Upper lobe of right lung (tissue), 1 donor: ENCODE measurements at regions not wholly inside any gene's neighbourhood (a gene's known extent, or its start where the extent isn't known, plus 50 kb on each side); places are given as distances from the start of the nearest gene placed in this dataset.

ENCODE experiments used
- ATAC-seq: fragments of 200-7000 bp; cut with Tn5 transposase; one replicate; pipeline ENCODE4 v1.9.1; 2020; ENCODE audit warnings: mild to moderate bottlenecking, moderate library complexity
- DNase-seq: peaks from one replicate; pipeline ENCODE4 v3.0.0-alpha.2; 2020
- H3K27ac ChIP-seq: fragments of 200-600 bp; one replicate; pipeline ENCODE4 v1.8.0; 2022
- H3K27me3 ChIP-seq: fragments of 200-600 bp; one replicate; pipeline ENCODE4 v1.8.0; 2022; ENCODE audit warnings: mild to moderate bottlenecking
- H3K36me3 ChIP-seq: fragments of 200-600 bp; one replicate; pipeline ENCODE4 v1.8.0; 2022
- H3K4me1 ChIP-seq: fragments of 200-600 bp; one replicate; pipeline ENCODE4 v1.8.0; 2022
- H3K4me3 ChIP-seq: fragments of 200-600 bp; one replicate; pipeline ENCODE4 v1.8.0; 2022; ENCODE audit warnings: mild to moderate bottlenecking
- H3K9me3 ChIP-seq: fragments of 200-600 bp; one replicate; pipeline ENCODE4 v1.8.0; 2022
- CTCF ChIP-seq: fragments of 200-600 bp; IDR thresholded peaks from one replicate; pipeline ENCODE4 v1.8.0; 2022; ENCODE audit warnings: antibody characterized with exemption
- intact Hi-C: fragments of 100-400 bp; cut with DNase I; formaldehyde crosslinking; loops from one replicate; pipeline ENCODE4 v1.11.0; 2022
- donor health status: DM: no; HTN: yes; CAD: no; lungs with severe emphysema.

GRCh38 chr20:62564456-62565245 lies 77.7 kb upstream of the SLCO4A1 start:
- Histone ChIP-seq H3K36me3 (no peaks in the 10 kb centered on the region), H3K27me3 (peaks cover 35% of the 10 kb centered on the region), H3K27ac (no peak overlapping the region), H3K9me3 (no peaks in the 10 kb centered on the region), H3K4me3 (no peak overlapping the region), H3K4me1 (no peaks in the 10 kb centered on the region)
- no peak for TF ChIP-seq CTCF
- ATAC-seq (no peak), DNase-seq (no peak)
- intact Hi-C loops, result no loop called here

- DNase-seq, result no peak
- Histone ChIP-seq H3K4me3 (no peak overlapping the region), H3K36me3 (no peaks in the 10 kb centered on the region), H3K27me3 (peaks cover 22% of the 10 kb centered on the region), H3K4me1 (no peaks in the 10 kb centered on the region), H3K9me3 (no peaks in the 10 kb centered on the region), H3K27ac (no peak overlapping the region)
- intact Hi-C loops, result no loop called here
- no peak for TF ChIP-seq CTCF
- no peak for ATAC-seq
Measured at GRCh38 chr20:62566266-62566665, 76.0 kb upstream of the SLCO4A1 start.

- ATAC-seq (no peak), DNase-seq (no peak)
- Histone ChIP-seq H3K27me3 (peaks cover 17% of the 10 kb centered on the region), H3K27ac (no peak overlapping the region), H3K36me3 (no peaks in the 10 kb centered on the region), H3K4me3 (no peak overlapping the region), H3K4me1 (no peaks in the 10 kb centered on the region), H3K9me3 (no peaks in the 10 kb centered on the region)
- intact Hi-C loops, result no loop called here
- TF ChIP-seq CTCF, result no peak
Measured at GRCh38 chr20:62566771-62567170, 75.5 kb upstream of the SLCO4A1 start.

GRCh38 chr20:62567246-62568044 lies 74.9 kb upstream of the SLCO4A1 start:
- no peak overlapping the region for H3K4me3 ChIP-seq
- DNase-seq (no peak), ATAC-seq (no peak)
- no peak for TF ChIP-seq CTCF
- H3K4me1 ChIP-seq, result no peaks in the 10 kb centered on the region
- H3K27ac ChIP-seq, result no peak overlapping the region
- H3K36me3 ChIP-seq, result no peaks in the 10 kb centered on the region
- H3K27me3 ChIP-seq, result peaks cover 10% of the 10 kb centered on the region
- no peaks in the 10 kb centered on the region for H3K9me3 ChIP-seq
- intact Hi-C loops, result no loop called here

- intact Hi-C loops, result no loop called here
- TF ChIP-seq CTCF, result no peak
- Histone ChIP-seq H3K27ac (no peak overlapping the region), H3K27me3 (peaks cover 7% of the 10 kb centered on the region), H3K36me3 (no peaks in the 10 kb centered on the region), H3K9me3 (no peaks in the 10 kb centered on the region), H3K4me1 (no peaks in the 10 kb centered on the region), H3K4me3 (no peak overlapping the region)
- DNase-seq (no peak), ATAC-seq (no peak)
Measured at GRCh38 chr20:62568045-62568389, 74.3 kb upstream of the SLCO4A1 start.
